GM23248 (cell line): ENCODE measurements at regions not wholly inside any gene's neighbourhood (a gene's known extent, or its start where the extent isn't known, plus 50 kb on each side); places are given as distances from the start of the nearest gene placed in this dataset.

Experiments used
- DNase-seq: peaks from one replicate; pipeline ENCODE4 v3.0.0-alpha.2; 2015
- H2AFZ ChIP-seq: fragments of 200-600 bp; sonication (generic); 2 replicates; pipeline ENCODE4 v1.6.1; 2016; ENCODE audit warnings: antibody characterized with exemption
- H3F3A ChIP-seq: fragments of 200-600 bp; sonication (generic); 2 replicates; pipeline ENCODE4 v1.6.1; 2016; ENCODE audit warnings: mild to moderate bottlenecking, antibody characterized with exemption, mixed run types; ENCODE audit not compliant: insufficient read depth
- H3K27ac ChIP-seq: fragments of 200-600 bp; sonication (generic); 2 replicates; pipeline ENCODE4 v1.5.1; 2016; ENCODE audit warnings: mild to moderate bottlenecking
- H3K27me3 ChIP-seq: fragments of 200-600 bp; sonication (generic); replicated peaks from 2 replicates; pipeline ENCODE4 v1.6.1; 2016; ENCODE audit warnings: mild to moderate bottlenecking; ENCODE audit not compliant: insufficient read depth
- H3K36me3 ChIP-seq: fragments of 200-600 bp; sonication (generic); 2 replicates; pipeline ENCODE4 v1.6.1; 2016; ENCODE audit warnings: low read depth, mild to moderate bottlenecking
- H3K4me1 ChIP-seq: fragments of 200-600 bp; sonication (generic); 2 replicates; pipeline ENCODE4 v1.6.1; 2016; ENCODE audit warnings: mild to moderate bottlenecking; ENCODE audit not compliant: insufficient read depth
- H3K4me2 ChIP-seq: fragments of 200-600 bp; sonication (generic); one replicate; pipeline ENCODE4 v1.6.1; 2016; ENCODE audit warnings: mild to moderate bottlenecking; ENCODE audit not compliant: unreplicated experiment
- H3K4me3 ChIP-seq: fragments of 200-600 bp; sonication (generic); 2 replicates; pipeline ENCODE4 v1.5.1; 2016; ENCODE audit warnings: mild to moderate bottlenecking
- H3K79me2 ChIP-seq: fragments of 200-600 bp; sonication (generic); 2 replicates; pipeline ENCODE4 v1.6.1; 2016; ENCODE audit warnings: mild to moderate bottlenecking; ENCODE audit not compliant: insufficient read depth
- H3K9ac ChIP-seq: fragments of 200-600 bp; sonication (generic); 2 replicates; pipeline ENCODE4 v1.6.1; 2016; ENCODE audit warnings: mild to moderate bottlenecking
- H3K9me2 ChIP-seq: fragments of 200-600 bp; sonication (generic); 2 replicates; pipeline ENCODE4 v1.6.1; 2016; ENCODE audit warnings: mixed run types, mild to moderate bottlenecking, moderate library complexity; ENCODE audit not compliant: insufficient read depth
- H3K9me3 ChIP-seq: fragments of 200-600 bp; sonication (generic); one replicate; pipeline ENCODE4 v1.6.1; 2017; ENCODE audit warnings: low read depth
- H4K20me1 ChIP-seq: fragments of 200-600 bp; sonication (generic); 2 replicates; pipeline ENCODE4 v1.6.0; 2016; ENCODE audit not compliant: insufficient read depth
- EZH2 ChIP-seq: fragments of 200-600 bp; sonication (generic); IDR thresholded peaks from 2 replicates; pipeline ENCODE4 v1.6.1; 2018; ENCODE audit warnings: antibody characterized with exemption, mild to moderate bottlenecking; ENCODE audit not compliant: insufficient read depth, poor library complexity, severe bottlenecking
- EZH2phosphoT487 ChIP-seq: fragments of 200-600 bp; sonication (generic); IDR thresholded peaks from 2 replicates; pipeline ENCODE4 v1.6.1; 2018; ENCODE audit warnings: antibody characterized with exemption, moderate library complexity, mild to moderate bottlenecking, low read depth; ENCODE audit not compliant: insufficient read depth
- WGBS, 2 experiments: methylation state at CpG; one replicate each; pipeline ENCODE4 v1.1.6; 2015 to 2017; ENCODE audit warnings: low lambda C conversion rate in 2 of 2, low coverage in 1 of 2; ENCODE audit errors: missing lambda C conversion rate in 2 of 2; 5-methylcytosine and 5-hydroxymethylcytosine counted together
- in situ Hi-C: fragments of 300-500 bp; cut with MboI; formaldehyde crosslinking; loops from 2 replicates; pipeline ENCODE4 v1.15.0; 2020

- Histone ChIP-seq H3K79me2 (no peaks in the 10 kb centered on the region), H3K27ac (no peak overlapping the region), H4K20me1 (no peaks in the 10 kb centered on the region), H3K9me3 (no peaks in the 10 kb centered on the region), H3K27me3 (no peaks in the 10 kb centered on the region), H3K36me3 (no peaks in the 10 kb centered on the region), H3K9ac (no peak overlapping the region), H3K9me2 (no peaks in the 10 kb centered on the region), H3K4me3 (no peak overlapping the region), H3K4me1 (no peaks in the 10 kb centered on the region), H3F3A (no peaks in the 10 kb centered on the region), H2AFZ (no peak overlapping the region), H3K4me2 (no peak overlapping the region)
- WGBS, 2 experiments = 93 to 98% methylated on average over 3 of the region's 3 CpGs
- TF ChIP-seq EZH2phosphoT487 (no peak), EZH2 (no peak)
- in situ Hi-C loops = no loop called here
- no peak for DNase-seq
Measured at GRCh38 chr12:84627593-84627992, 285.0 kb downstream of the SLC6A15 start.

GRCh38 chr12:84624601-84625000, 288.0 kb downstream of the SLC6A15 start:
- DNase-seq = no peak
- no peak for TF ChIP-seq EZH2phosphoT487
- TF ChIP-seq EZH2 = no peak

GRCh38 chr12:84619053-84619571, 293.5 kb downstream of the SLC6A15 start:
- Histone ChIP-seq H3K9ac (no peak overlapping the region), H3K4me1 (no peaks in the 10 kb centered on the region), H4K20me1 (no peaks in the 10 kb centered on the region), H2AFZ (peak overlapping the region; percentile 2), H3F3A (no peaks in the 10 kb centered on the region), H3K4me3 (no peak overlapping the region), H3K9me3 (no peaks in the 10 kb centered on the region), H3K27ac (no peak overlapping the region), H3K36me3 (no peaks in the 10 kb centered on the region), H3K9me2 (no peaks in the 10 kb centered on the region), H3K4me2 (no peak overlapping the region), H3K79me2 (no peaks in the 10 kb centered on the region), H3K27me3 (no peaks in the 10 kb centered on the region)
- in situ Hi-C loops = loop anchor here (25.0 kb wide), 1 partner anchor 218 kb away; no protein-coding TSS in a partner anchor
- WGBS, 2 experiments = 29 to 38% methylated on average over 5 of the region's 5 CpGs
- DNase-seq = peak; percentile 34
- TF ChIP-seq EZH2phosphoT487 (no peak), EZH2 (no peak)

More at GRCh38 chr12:84624601-84625000, 288.0 kb downstream of the SLC6A15 start:
- H3F3A ChIP-seq = no peaks in the 10 kb centered on the region
- H3K9me3 ChIP-seq = no peaks in the 10 kb centered on the region
- no peak overlapping the region for H3K4me3 ChIP-seq
- in situ Hi-C loops = loop anchor here (25.0 kb wide), 1 partner anchor 213 kb away; no protein-coding TSS in a partner anchor
- no peaks in the 10 kb centered on the region for H3K4me1 ChIP-seq
- H2AFZ ChIP-seq = no peak overlapping the region
- no peaks in the 10 kb centered on the region for H3K79me2 ChIP-seq
- no peak overlapping the region for H3K4me2 ChIP-seq
- H4K20me1 ChIP-seq = no peaks in the 10 kb centered on the region
- no peak overlapping the region for H3K27ac ChIP-seq
- H3K27me3 ChIP-seq = no peaks in the 10 kb centered on the region
- no peaks in the 10 kb centered on the region for H3K36me3 ChIP-seq
- no peak overlapping the region for H3K9ac ChIP-seq
- no peaks in the 10 kb centered on the region for H3K9me2 ChIP-seq
- 91 to 94% methylated on average over 1 of the region's 1 CpG for WGBS, 2 experiments

GRCh38 chr12:84607170-84607819, 305.3 kb downstream of the SLC6A15 start:
- Histone ChIP-seq H2AFZ (no peak overlapping the region), H3K9me3 (no peaks in the 10 kb centered on the region), H3K27me3 (no peaks in the 10 kb centered on the region), H3F3A (no peaks in the 10 kb centered on the region), H3K4me3 (no peak overlapping the region), H3K4me2 (no peak overlapping the region), H4K20me1 (no peaks in the 10 kb centered on the region), H3K4me1 (peaks cover 10% of the 10 kb centered on the region), H3K36me3 (no peaks in the 10 kb centered on the region), H3K27ac (no peak overlapping the region), H3K9ac (no peak overlapping the region), H3K79me2 (no peaks in the 10 kb centered on the region), H3K9me2 (no peaks in the 10 kb centered on the region)
- WGBS, 2 experiments = 36 to 38% methylated on average over 1 of the region's 1 CpG
- TF ChIP-seq EZH2phosphoT487 (no peak), EZH2 (no peak)
- in situ Hi-C loops = loop anchor here (25.0 kb wide), 1 partner anchor 230 kb away; no protein-coding TSS in a partner anchor
- no peak for DNase-seq
